ENCODE measurements at regions not wholly inside any gene's neighbourhood (a gene's known extent, or its start where the extent isn't known, plus 50 kb on each side); places are given as distances from the start of the nearest gene placed in this dataset.
A peak's percentile ranks its signal among the peaks of the same experiment; 100 is the strongest.

DNA sequence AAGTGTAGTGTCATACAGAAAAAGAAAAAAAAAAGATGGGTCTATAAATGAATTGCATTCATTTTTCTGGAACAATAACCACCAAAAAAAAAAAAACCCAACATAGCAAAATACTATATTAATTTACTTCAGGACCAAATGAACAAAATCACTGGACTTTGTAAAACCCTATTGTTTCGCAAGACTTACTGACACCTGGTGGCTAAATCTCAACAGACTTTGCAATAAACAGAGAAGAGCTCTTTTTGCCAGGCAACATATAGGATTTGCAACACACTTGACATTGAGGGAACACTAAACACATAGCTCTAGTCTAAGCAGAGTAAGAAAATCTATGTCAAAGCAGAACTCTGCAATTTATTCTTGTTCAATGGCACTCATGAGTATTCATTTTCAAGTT is 990.2 kb downstream of the STPG2 start:
- peak; percentile 57; the same call in 2 of the 3 replicates for ATAC-seq
- TF ChIP-seq ZNF70 (CRISPR knock-in tag; IDR thresholded peaks at IDR 0.05) (no peak), ZNF565 (CRISPR knock-in tag; conservative IDR thresholded peaks at IDR 0.05; ENCODE audit: low read depth) (no peak), ARNTL (CRISPR knock-in tag; IDR thresholded peaks at IDR 0.05; ENCODE audit: borderline replicate concordance, low read depth) (no peak), ZNF8 (CRISPR knock-in tag; IDR thresholded peaks at IDR 0.05) (no peak), RARB (CRISPR knock-in tag; IDR thresholded peaks at IDR 0.05) (no peak), ZFP3 (CRISPR knock-in tag; IDR thresholded peaks at IDR 0.05) (no peak), CSDC2 (CRISPR knock-in tag; IDR thresholded peaks at IDR 0.05) (no peak), ZC3H10 (CRISPR knock-in tag; IDR thresholded peaks at IDR 0.05) (no peak)
- TF ChIP-seq, protein P1, sequence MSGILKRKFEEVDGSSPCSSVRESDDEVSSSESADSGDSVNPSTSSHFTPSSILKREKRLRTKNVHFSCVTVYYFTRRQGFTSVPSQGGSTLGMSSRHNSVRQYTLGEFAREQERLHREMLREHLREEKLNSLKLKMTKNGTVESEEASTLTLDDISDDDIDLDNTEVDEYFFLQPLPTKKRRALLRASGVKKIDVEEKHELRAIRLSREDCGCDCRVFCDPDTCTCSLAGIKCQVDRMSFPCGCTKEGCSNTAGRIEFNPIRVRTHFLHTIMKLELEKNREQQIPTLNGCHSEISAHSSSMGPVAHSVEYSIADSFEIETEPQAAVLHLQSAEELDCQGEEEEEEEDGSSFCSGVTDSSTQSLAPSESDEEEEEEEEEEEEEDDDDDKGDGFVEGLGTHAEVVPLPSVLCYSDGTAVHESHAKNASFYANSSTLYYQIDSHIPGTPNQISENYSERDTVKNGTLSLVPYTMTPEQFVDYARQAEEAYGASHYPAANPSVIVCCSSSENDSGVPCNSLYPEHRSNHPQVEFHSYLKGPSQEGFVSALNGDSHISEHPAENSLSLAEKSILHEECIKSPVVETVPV (CRISPR knock-in tag; IDR thresholded peaks at IDR 0.05): no peak
- TF ChIP-seq, protein P2, sequence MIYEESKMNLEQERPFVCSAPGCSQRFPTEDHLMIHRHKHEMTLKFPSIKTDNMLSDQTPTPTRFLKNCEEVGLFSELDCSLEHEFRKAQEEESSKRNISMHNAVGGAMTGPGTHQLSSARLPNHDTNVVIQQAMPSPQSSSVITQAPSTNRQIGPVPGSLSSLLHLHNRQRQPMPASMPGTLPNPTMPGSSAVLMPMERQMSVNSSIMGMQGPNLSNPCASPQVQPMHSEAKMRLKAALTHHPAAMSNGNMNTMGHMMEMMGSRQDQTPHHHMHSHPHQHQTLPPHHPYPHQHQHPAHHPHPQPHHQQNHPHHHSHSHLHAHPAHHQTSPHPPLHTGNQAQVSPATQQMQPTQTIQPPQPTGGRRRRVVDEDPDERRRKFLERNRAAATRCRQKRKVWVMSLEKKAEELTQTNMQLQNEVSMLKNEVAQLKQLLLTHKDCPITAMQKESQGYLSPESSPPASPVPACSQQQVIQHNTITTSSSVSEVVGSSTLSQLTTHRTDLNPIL (CRISPR knock-in tag; IDR thresholded peaks at IDR 0.05; ENCODE audit: low read depth): no peak

- TF ChIP-seq, protein P1 (CRISPR knock-in tag; IDR thresholded peaks at IDR 0.05): no peak
- no peak for TF ChIP-seq TCF4 (CRISPR knock-in tag; IDR thresholded peaks at IDR 0.05; ENCODE audit: borderline replicate concordance)
- TF ChIP-seq ZFP3 (CRISPR knock-in tag; IDR thresholded peaks at IDR 0.05): no peak
- TF ChIP-seq PPARA (CRISPR knock-in tag; IDR thresholded peaks at IDR 0.05; ENCODE audit: borderline replicate concordance): no peak
- no peak for TF ChIP-seq ZFP30 (CRISPR knock-in tag; IDR thresholded peaks at IDR 0.05)
- no peak for TF ChIP-seq BACH2 (CRISPR knock-in tag; IDR thresholded peaks at IDR 0.05; ENCODE audit: borderline replicate concordance)
- no peak for TF ChIP-seq OSR1 (CRISPR knock-in tag; IDR thresholded peaks at IDR 0.05)
- no peak for TF ChIP-seq ZNF8 (CRISPR knock-in tag; IDR thresholded peaks at IDR 0.05)
- TF ChIP-seq, protein P3, sequence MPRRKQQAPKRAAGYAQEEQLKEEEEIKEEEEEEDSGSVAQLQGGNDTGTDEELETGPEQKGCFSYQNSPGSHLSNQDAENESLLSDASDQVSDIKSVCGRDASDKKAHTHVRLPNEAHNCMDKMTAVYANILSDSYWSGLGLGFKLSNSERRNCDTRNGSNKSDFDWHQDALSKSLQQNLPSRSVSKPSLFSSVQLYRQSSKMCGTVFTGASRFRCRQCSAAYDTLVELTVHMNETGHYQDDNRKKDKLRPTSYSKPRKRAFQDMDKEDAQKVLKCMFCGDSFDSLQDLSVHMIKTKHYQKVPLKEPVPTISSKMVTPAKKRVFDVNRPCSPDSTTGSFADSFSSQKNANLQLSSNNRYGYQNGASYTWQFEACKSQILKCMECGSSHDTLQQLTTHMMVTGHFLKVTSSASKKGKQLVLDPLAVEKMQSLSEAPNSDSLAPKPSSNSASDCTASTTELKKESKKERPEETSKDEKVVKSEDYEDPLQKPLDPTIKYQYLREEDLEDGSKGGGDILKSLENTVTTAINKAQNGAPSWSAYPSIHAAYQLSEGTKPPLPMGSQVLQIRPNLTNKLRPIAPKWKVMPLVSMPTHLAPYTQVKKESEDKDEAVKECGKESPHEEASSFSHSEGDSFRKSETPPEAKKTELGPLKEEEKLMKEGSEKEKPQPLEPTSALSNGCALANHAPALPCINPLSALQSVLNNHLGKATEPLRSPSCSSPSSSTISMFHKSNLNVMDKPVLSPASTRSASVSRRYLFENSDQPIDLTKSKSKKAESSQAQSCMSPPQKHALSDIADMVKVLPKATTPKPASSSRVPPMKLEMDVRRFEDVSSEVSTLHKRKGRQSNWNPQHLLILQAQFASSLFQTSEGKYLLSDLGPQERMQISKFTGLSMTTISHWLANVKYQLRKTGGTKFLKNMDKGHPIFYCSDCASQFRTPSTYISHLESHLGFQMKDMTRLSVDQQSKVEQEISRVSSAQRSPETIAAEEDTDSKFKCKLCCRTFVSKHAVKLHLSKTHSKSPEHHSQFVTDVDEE (CRISPR knock-in tag; IDR thresholded peaks at IDR 0.05): no peak
- no peak for ATAC-seq
Measured at GRCh38 chr4:97159625-97160024, 983.7 kb downstream of the STPG2 start.

DNA sequence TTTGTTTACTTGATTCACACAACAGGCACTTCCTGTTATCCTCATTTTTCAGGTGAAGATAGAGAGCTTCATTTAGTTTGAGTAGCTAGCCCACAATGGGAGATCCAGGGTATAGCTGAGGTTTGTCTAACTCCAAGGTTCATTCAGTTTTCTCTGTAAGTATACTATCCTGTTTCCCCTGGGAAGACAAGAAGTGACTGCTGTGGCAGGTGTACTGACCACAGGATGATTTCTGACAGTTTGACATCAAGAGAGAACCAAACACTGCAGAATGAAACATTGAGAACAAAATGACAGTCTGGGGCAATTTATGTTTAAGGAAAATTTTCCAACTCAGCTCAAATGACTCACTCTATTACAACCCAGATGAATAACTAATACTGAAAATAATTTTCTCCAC is 958.0 kb downstream of the STPG2 start:
- no peak for ATAC-seq
- TF ChIP-seq ISL1 (CRISPR knock-in tag; IDR thresholded peaks at IDR 0.05) (no peak), ZFP3 (CRISPR knock-in tag; IDR thresholded peaks at IDR 0.05) (no peak), ZFP30 (CRISPR knock-in tag; IDR thresholded peaks at IDR 0.05) (no peak), BACH2 (CRISPR knock-in tag; IDR thresholded peaks at IDR 0.05; ENCODE audit: borderline replicate concordance) (no peak)
- TF ChIP-seq, protein P4, sequence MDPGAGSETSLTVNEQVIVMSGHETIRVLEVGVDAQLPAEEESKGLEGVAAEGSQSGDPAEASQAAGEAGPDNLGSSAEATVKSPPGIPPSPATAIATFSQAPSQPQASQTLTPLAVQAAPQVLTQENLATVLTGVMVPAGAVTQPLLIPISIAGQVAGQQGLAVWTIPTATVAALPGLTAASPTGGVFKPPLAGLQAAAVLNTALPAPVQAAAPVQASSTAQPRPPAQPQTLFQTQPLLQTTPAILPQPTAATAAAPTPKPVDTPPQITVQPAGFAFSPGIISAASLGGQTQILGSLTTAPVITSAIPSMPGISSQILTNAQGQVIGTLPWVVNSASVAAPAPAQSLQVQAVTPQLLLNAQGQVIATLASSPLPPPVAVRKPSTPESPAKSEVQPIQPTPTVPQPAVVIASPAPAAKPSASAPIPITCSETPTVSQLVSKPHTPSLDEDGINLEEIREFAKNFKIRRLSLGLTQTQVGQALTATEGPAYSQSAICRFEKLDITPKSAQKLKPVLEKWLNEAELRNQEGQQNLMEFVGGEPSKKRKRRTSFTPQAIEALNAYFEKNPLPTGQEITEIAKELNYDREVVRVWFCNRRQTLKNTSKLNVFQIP (CRISPR knock-in tag; IDR thresholded peaks at IDR 0.05; ENCODE audit: borderline replicate concordance, low read depth): no peak

GRCh38 chr4:97197106-97197505 is 946.2 kb downstream of the STPG2 start:
- TF ChIP-seq RARB (CRISPR knock-in tag; IDR thresholded peaks at IDR 0.05) (no peak), TOX (CRISPR knock-in tag; IDR thresholded peaks at IDR 0.05; ENCODE audit: borderline replicate concordance) (no peak), GLIS3 (CRISPR knock-in tag; IDR thresholded peaks at IDR 0.05) (no peak), ESRRG (CRISPR knock-in tag; IDR thresholded peaks at IDR 0.05) (no peak)
- no peak for ATAC-seq
